ENCODE measurements at regions not wholly inside any gene's neighbourhood (a gene's known extent, or its start where the extent isn't known, plus 50 kb on each side); places are given as distances from the start of the nearest gene placed in this dataset.

DNA sequence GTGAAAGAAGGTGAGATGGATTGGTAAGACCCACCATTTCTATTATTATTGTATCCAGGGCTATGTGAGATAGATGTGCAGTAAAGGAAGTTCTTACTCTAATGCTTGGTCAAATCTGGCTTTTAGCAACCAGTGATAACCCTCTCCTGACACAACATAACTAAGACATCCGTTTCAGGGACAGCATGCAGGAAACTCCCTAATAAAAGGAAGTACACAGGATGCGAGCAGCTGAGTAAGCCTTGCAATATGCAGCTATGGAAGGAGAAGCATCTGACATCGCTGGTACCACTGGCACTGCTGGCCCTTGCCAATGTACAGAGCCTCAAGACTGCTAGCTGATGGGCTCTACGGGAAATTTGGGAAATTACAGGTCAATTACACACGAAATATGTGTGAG is 662.3 kb downstream of the NR2F2 start (continued):
- TF ChIP-seq GLI2 (tag by site-specific recombination; IDR thresholded peaks at IDR 0.05; ENCODE audit: borderline replicate concordance, low read depth), result no peak
- no peak for TF ChIP-seq ZNF202 (tag by site-specific recombination; IDR thresholded peaks at IDR 0.05; ENCODE audit: borderline replicate concordance)
- no peak for TF ChIP-seq ZNF121 (tag by site-specific recombination; IDR thresholded peaks at IDR 0.05)
- TF ChIP-seq, protein P1, sequence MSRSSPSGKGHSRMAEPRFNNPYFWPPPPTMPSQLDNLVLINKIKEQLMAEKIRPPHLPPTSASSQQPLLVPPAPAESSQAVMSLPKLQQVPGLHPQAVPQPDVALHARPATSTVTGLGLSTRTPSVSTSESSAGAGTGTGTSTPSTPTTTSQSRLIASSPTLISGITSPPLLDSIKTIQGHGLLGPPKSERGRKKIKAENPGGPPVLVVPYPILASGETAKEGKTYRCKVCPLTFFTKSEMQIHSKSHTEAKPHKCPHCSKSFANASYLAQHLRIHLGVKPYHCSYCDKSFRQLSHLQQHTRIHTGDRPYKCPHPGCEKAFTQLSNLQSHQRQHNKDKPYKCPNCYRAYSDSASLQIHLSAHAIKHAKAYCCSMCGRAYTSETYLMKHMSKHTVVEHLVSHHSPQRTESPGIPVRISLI (tag by site-specific recombination; IDR thresholded peaks at IDR 0.05), result no peak

DNA sequence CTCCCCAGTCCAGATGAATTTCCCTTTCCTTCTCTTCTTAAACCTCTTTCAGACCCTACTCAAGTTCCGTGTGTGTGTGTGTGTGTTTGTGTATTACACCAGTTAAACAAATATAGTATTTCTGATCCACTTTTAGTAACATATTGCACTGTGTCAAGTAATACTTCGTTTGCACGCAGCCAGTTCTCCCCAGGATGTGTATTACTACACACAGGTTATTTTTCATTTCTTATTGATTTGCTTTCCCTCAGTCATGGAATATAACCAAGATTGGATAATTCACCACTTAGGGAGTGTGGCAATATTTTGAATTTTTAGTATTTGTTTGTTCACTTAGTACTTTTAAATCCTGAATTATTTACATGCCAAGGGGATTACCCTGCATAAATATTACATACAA is 667.0 kb downstream of the NR2F2 start:
- TF ChIP-seq SP2 (tag by site-specific recombination; IDR thresholded peaks at IDR 0.05) (no peak), KLF9 (tag by site-specific recombination; IDR thresholded peaks at IDR 0.05; ENCODE audit: low read depth) (no peak), ZSCAN23 (tag by site-specific recombination; IDR thresholded peaks at IDR 0.05) (no peak), WT1 (tag by site-specific recombination; IDR thresholded peaks at IDR 0.05) (no peak), ZNF514 (tag by site-specific recombination; IDR thresholded peaks at IDR 0.05) (no peak), ZBTB6 (tag by site-specific recombination; IDR thresholded peaks at IDR 0.05) (no peak), ZBTB21 (tag by site-specific recombination; IDR thresholded peaks at IDR 0.05) (no peak), ZNF776 (tag by site-specific recombination; IDR thresholded peaks at IDR 0.05; ENCODE audit: borderline replicate concordance) (no peak), ZNF146 (tag by site-specific recombination; IDR thresholded peaks at IDR 0.05) (no peak), GLIS1 (tag by site-specific recombination; IDR thresholded peaks at IDR 0.05) (no peak), REPIN1 (tag by site-specific recombination; IDR thresholded peaks at IDR 0.05; ENCODE audit: low read depth) (no peak), ZNF596 (tag by site-specific recombination; IDR thresholded peaks at IDR 0.05) (no peak), ZNF521 (tag by site-specific recombination; IDR thresholded peaks at IDR 0.05) (no peak), KLF7 (tag by site-specific recombination; IDR thresholded peaks at IDR 0.05; ENCODE audit: borderline replicate concordance) (no peak), ZFP41 (tag by site-specific recombination; IDR thresholded peaks at IDR 0.05; ENCODE audit: borderline replicate concordance) (no peak)
- Histone ChIP-seq H3K4me1 (ENCODE audit: control insufficient read depth, insufficient read depth, low read length) (no peaks in the 10 kb centered on the region), H3K27ac (ENCODE audit: extremely low read depth, low read depth, low read length) (no peak overlapping the region), H3K36me3 (ENCODE audit: control insufficient read depth in 2 of 2, insufficient read depth in 1 of 2, low read length in 2 of 2) (no peaks in the 10 kb centered on the region), H3K4me3 (ENCODE audit: low read depth, low read length) (no peak overlapping the region), H3K9me3 (ENCODE audit: control insufficient read depth, insufficient read depth, low read depth, low read length) (no peaks in the 10 kb centered on the region)
- CTCF ChIA-PET, result no interaction called here
- POLR2A ChIA-PET, result no interaction called here

DNA sequence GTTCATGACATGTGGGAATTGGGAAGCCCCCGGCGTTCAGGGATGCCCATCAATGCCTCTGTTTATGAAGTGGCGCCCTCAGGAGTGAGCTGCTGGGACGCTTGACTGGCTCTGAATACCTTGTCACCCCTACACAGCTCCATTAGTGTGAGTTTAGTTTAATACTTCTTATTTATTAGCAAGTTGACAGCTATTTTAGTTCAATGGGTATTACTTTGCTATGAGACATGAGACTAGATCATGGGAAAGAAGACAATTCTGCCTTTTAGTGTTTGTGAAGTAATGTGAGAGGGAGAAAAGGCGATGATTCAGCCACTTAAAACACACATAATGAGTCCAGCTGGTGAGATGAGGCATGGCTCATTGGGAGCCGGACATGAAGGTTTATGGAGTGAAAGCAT is 678.5 kb downstream of the NR2F2 start:
- no peaks in the 10 kb centered on the region for H3K36me3 ChIP-seq (ENCODE audit: control insufficient read depth in 2 of 2, insufficient read depth in 1 of 2, low read length in 2 of 2)
- H3K27ac ChIP-seq (ENCODE audit: extremely low read depth, low read depth, low read length), result no peak overlapping the region
- no peak overlapping the region for H3K4me3 ChIP-seq (ENCODE audit: low read depth, low read length)
- no peaks in the 10 kb centered on the region for H3K9me3 ChIP-seq (ENCODE audit: control insufficient read depth, insufficient read depth, low read depth, low read length)
- POLR2A ChIA-PET, result no interaction called here
- CTCF ChIA-PET, result no interaction called here
- TF ChIP-seq TRIM28 (IDR thresholded peaks at IDR 0.05; ENCODE audit: borderline replicate concordance, low read length) (0 out of 2 replicates have a peak, but pooled peaks have one; percentile 12), HOXA7 (CRISPR knock-in tag; IDR thresholded peaks at IDR 0.05; ENCODE audit: borderline replicate concordance) (no peak)
- peaks cover 6% of the 10 kb centered on the region; the same call in 1 of the 2 replicates for H3K4me1 ChIP-seq (ENCODE audit: control insufficient read depth, insufficient read depth, low read length)

GRCh38 chr15:97012986-97013385 is 682.5 kb downstream of the NR2F2 start:
- POLR2A ChIA-PET, result no interaction called here
- CTCF ChIA-PET, result no interaction called here
- Histone ChIP-seq H3K4me3 (ENCODE audit: low read depth, low read length) (no peak overlapping the region), H3K4me1 (ENCODE audit: control insufficient read depth, insufficient read depth, low read length) (peaks cover 6% of the 10 kb centered on the region; the same call in 1 of the 2 replicates), H3K9me3 (ENCODE audit: control insufficient read depth, insufficient read depth, low read depth, low read length) (0 out of 2 replicates have a peak, but pooled peaks cover 2% of the 10 kb centered on the region), H3K36me3 (ENCODE audit: control insufficient read depth in 2 of 2, insufficient read depth in 1 of 2, low read length in 2 of 2) (no peaks in the 10 kb centered on the region), H3K27ac (ENCODE audit: extremely low read depth, low read depth, low read length) (no peak overlapping the region)
- TF ChIP-seq ZNF335 (tag by site-specific recombination; conservative IDR thresholded peaks at IDR 0.05), result no peak
- no peak for TF ChIP-seq ZXDB (tag by site-specific recombination; IDR thresholded peaks at IDR 0.05)
- no peak for TF ChIP-seq ZNF473 (tag by site-specific recombination; IDR thresholded peaks at IDR 0.05)
- TF ChIP-seq, protein P2, sequence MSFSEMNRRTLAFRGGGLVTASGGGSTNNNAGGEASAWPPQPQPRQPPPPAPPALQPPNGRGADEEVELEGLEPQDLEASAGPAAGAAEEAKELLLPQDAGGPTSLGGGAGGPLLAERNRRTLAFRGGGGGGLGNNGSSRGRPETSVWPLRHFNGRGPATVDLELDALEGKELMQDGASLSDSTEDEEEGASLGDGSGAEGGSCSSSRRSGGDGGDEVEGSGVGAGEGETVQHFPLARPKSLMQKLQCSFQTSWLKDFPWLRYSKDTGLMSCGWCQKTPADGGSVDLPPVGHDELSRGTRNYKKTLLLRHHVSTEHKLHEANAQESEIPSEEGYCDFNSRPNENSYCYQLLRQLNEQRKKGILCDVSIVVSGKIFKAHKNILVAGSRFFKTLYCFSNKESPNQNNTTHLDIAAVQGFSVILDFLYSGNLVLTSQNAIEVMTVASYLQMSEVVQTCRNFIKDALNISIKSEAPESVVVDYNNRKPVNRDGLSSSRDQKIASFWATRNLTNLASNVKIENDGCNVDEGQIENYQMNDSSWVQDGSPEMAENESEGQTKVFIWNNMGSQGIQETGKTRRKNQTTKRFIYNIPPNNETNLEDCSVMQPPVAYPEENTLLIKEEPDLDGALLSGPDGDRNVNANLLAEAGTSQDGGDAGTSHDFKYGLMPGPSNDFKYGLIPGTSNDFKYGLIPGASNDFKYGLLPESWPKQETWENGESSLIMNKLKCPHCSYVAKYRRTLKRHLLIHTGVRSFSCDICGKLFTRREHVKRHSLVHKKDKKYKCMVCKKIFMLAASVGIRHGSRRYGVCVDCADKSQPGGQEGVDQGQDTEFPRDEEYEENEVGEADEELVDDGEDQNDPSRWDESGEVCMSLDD (tag by site-specific recombination; IDR thresholded peaks at IDR 0.05), result no peak
- no peak for TF ChIP-seq ZNF521 (tag by site-specific recombination; IDR thresholded peaks at IDR 0.05)
- no peak for TF ChIP-seq ZNF311 (tag by site-specific recombination; IDR thresholded peaks at IDR 0.05; ENCODE audit: borderline replicate concordance)
- no peak for TF ChIP-seq SP3 (tag by site-specific recombination; IDR thresholded peaks at IDR 0.05)
- TF ChIP-seq ZNF530 (tag by site-specific recombination; IDR thresholded peaks at IDR 0.05; ENCODE audit: low read depth), result no peak
- TF ChIP-seq TRIM28 (IDR thresholded peaks at IDR 0.05; ENCODE audit: borderline replicate concordance, low read length), result no peak
- no peak for TF ChIP-seq ZNF768 (tag by site-specific recombination; IDR thresholded peaks at IDR 0.05)

Measured in HEK293 (cell line).